Body of pancreas (tissue), 4 donors: ENCODE measurements at regions not wholly inside any gene's neighbourhood (a gene's known extent, or its start where the extent isn't known, plus 50 kb on each side); places are given as distances from the start of the nearest gene placed in this dataset.

ENCODE experiments used
- ATAC-seq: fragments of 150-250 bp; one replicate; pipeline ENCODE4 v1.9.1; 2016
- DNase-seq, 4 donors: peaks; one replicate each; pipeline ENCODE4 v3.0.0-alpha.2; 2019
- H3K27ac ChIP-seq, 4 donors: fragments of 200-600 bp; sonication (generic); 1 replicate in 3 of 4; 2 replicates in 1 of 4; pipeline versions ENCODE4 v1.5.1 to v1.6.1; 2016 to 2019; ENCODE audit warnings: mild to moderate bottlenecking in 1 of 4, mixed read lengths in 1 of 4, moderate library complexity in 1 of 4
- H3K27me3 ChIP-seq, 2 donors: fragments of 200-600 bp; sonication (generic); one replicate each; pipeline ENCODE4 v1.6.0; 2016; ENCODE audit warnings: mild to moderate bottlenecking in 1 of 2
- H3K36me3 ChIP-seq, 2 donors: fragments of 200-600 bp; sonication (generic); replicated peaks in 1 of 2; 2 replicates each; pipeline ENCODE4 v1.5.1; 2016; ENCODE audit warnings: low read depth in 2 of 2; ENCODE audit not compliant: insufficient read depth in 1 of 2
- H3K4me1 ChIP-seq: fragments of 200-600 bp; sonication (generic); one replicate; pipeline ENCODE4 v1.6.0; 2016
- H3K4me3 ChIP-seq, 2 donors: fragments of 200-600 bp; sonication (generic); 1 replicate in 1 of 2; 2 replicates in 1 of 2; pipeline ENCODE4 v1.5.1; 2016 to 2019
- H3K9me3 ChIP-seq, 3 donors: fragments of 200-600 bp; sonication (generic); 1 replicate in 2 of 3; 2 replicates in 1 of 3; pipeline ENCODE4 v1.5.1; 2016
- POLR2A ChIP-seq, 3 donors: fragments of 450-650 bp; IDR thresholded peaks; one replicate each; pipeline ENCODE4 v1.6.1; 2016; ENCODE audit warnings: antibody characterized with exemption in 3 of 3, mild to moderate bottlenecking in 2 of 3
- WGBS, 2 donors: methylation state at CpG; one replicate each; pipeline ENCODE4 v1.1.5; 2017; 5-methylcytosine and 5-hydroxymethylcytosine counted together
- intact Hi-C: fragments of 100-400 bp; cut with DNase I; formaldehyde crosslinking; loops from one replicate; pipeline ENCODE4 v1.15.1; 2023
- TF ChIP-seq, protein P1 (sequence below), 7 experiments: fragments of 450-650 bp in 4 of 7; fragments of 200-600 bp in 3 of 7; sonication (generic) in 3 of 7; IDR thresholded peaks; one replicate each; pipeline ENCODE4 v1.5.1; 2016 to 2019; ENCODE audit warnings: antibody characterized with exemption in 7 of 7

DNA sequence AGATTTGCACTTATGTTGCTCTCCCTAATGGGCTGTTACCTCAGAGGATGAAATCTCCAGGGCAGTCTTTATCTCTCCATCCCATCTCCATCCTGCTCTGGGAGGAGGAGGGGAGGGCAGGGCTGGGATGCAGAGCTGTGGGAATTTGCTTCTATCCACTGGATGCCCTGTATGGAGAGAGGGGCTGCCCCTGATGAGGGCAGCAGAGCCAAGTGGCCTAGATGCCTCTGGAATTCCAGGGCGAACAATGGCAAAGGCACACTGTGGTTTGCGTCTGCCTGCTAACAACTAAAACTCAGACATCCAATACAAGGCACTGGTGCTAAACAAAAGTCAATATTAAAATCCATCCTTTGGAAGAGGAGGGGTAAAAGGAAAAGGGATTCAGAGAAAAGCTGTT lies 165.1 kb downstream of the COG6 start:
- Histone ChIP-seq H3K27ac (no peak overlapping the region), H3K36me3 (no peaks in the 10 kb centered on the region), H3K4me1 (no peaks in the 10 kb centered on the region), H3K9me3 (no peaks in the 10 kb centered on the region), H3K27me3 (no peaks in the 10 kb centered on the region), H3K4me3 (no peak overlapping the region)
- intact Hi-C loops = no loop called here
- ATAC-seq = no peak
- no peak for TF ChIP-seq POLR2A (IDR thresholded peaks at IDR 0.05)
- TF ChIP-seq, protein P1, sequence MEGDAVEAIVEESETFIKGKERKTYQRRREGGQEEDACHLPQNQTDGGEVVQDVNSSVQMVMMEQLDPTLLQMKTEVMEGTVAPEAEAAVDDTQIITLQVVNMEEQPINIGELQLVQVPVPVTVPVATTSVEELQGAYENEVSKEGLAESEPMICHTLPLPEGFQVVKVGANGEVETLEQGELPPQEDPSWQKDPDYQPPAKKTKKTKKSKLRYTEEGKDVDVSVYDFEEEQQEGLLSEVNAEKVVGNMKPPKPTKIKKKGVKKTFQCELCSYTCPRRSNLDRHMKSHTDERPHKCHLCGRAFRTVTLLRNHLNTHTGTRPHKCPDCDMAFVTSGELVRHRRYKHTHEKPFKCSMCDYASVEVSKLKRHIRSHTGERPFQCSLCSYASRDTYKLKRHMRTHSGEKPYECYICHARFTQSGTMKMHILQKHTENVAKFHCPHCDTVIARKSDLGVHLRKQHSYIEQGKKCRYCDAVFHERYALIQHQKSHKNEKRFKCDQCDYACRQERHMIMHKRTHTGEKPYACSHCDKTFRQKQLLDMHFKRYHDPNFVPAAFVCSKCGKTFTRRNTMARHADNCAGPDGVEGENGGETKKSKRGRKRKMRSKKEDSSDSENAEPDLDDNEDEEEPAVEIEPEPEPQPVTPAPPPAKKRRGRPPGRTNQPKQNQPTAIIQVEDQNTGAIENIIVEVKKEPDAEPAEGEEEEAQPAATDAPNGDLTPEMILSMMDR (IDR thresholded peaks at IDR 0.05) = no peak
- no peak for DNase-seq
- 72 to 86% methylated on average over 2 of the region's 2 CpGs for WGBS, 2 donors

DNA sequence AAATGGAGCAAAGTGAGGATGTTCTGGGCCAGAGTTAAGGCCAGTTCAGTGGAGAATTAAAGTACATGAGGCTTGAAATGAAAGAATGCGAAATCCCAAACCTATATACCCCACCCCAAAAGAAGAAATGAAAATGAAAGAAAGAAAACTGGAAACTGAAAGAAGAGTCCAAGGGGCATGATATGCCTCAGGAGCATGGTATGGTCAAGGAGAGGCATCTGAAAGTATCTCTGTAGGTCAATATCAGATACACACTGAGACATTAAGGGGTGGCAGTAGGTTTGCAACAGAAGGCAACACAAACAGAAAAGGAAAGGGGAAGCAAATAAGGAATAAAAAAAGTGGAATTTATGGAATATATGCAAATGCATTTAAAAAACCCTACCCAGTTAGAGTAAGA lies 166.5 kb downstream of the COG6 start:
- no peak for ATAC-seq

DNA sequence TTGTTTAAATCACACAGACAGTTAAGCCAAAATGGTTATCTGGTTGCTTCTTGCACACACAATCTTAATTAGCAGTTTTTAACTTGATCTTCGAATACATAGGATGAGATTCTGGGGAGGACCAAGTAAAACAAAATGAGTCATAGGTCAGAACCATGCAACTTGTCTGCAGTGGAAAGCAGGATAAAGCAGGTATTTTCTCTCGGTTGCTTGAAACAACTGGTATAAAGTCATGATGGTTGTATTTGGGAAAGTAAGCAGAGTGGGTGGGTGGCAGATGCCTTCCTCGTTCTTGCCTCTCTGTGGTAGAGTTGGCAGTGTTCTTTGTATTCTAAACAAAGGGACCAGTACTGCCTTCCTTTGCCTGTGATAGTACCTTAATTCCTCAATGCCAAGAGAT lies 167.0 kb downstream of the COG6 start:
- Histone ChIP-seq H3K4me1 (no peaks in the 10 kb centered on the region), H3K27ac (no peak overlapping the region), H3K9me3 (no peaks in the 10 kb centered on the region), H3K4me3 (no peak overlapping the region), H3K27me3 (no peaks in the 10 kb centered on the region), H3K36me3 (no peaks in the 10 kb centered on the region)
- no peak for DNase-seq
- no peak for TF ChIP-seq POLR2A (IDR thresholded peaks at IDR 0.05)
- TF ChIP-seq, protein P1 (IDR thresholded peaks at IDR 0.05) = no peak
- intact Hi-C loops = no loop called here
- 56 to 68% methylated on average over 3 of the region's 3 CpGs for WGBS, 2 donors
- ATAC-seq = no peak

More for the DNA sequence above, 166.5 kb downstream of the COG6 start:
- H3K27me3 ChIP-seq = no peaks in the 10 kb centered on the region
- H3K27ac ChIP-seq = no peak overlapping the region
- H3K4me3 ChIP-seq = no peak overlapping the region
- no peaks in the 10 kb centered on the region for H3K36me3 ChIP-seq
- TF ChIP-seq, protein P1 (IDR thresholded peaks at IDR 0.05) = no peak
- TF ChIP-seq POLR2A (IDR thresholded peaks at IDR 0.05) = no peak
- H3K9me3 ChIP-seq = no peaks in the 10 kb centered on the region
- intact Hi-C loops = no loop called here
- H3K4me1 ChIP-seq = no peaks in the 10 kb centered on the region
- no peak for DNase-seq
- WGBS, 2 donors = 64 to 79% methylated on average over 1 of the region's 1 CpG

DNA sequence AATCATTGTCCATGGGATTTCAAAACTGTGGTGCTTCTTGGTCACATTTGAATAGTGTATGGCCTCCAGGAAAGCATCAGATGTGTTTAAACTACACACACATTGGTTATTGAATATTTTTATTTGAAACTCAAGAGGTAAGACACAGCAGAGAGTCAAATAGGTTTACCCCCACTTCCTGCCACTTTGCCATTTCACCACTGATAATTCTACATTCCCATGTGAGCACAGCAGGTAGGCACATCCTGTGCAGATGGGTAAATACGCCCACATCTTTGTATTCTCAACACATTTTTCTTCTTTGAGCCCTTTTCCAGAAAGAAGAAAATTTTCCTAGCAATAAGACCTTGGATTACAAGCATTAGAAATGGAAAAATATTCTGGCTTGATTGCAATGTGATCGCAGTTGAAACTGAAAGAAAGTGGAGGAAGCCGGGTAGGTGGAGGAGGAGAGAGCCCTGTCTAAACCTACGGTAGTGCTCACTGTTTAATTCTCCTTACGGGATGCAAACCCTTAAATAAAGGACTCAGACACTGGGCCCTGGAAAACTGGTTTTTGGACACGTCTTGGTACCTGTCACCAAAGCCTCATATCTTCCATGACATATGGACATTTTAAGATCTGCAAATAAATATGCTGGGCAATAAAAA lies 167.7 kb downstream of the COG6 start:
- no peak overlapping the region for H3K27ac ChIP-seq
- H3K9me3 ChIP-seq = no peaks in the 10 kb centered on the region
- H3K4me3 ChIP-seq = no peak overlapping the region
- H3K36me3 ChIP-seq = no peaks in the 10 kb centered on the region
- DNase-seq (no peak), ATAC-seq (no peak)
- no peaks in the 10 kb centered on the region for H3K27me3 ChIP-seq
- intact Hi-C loops = no loop called here
- WGBS, 2 donors = 74 to 76% methylated on average over 6 of the region's 6 CpGs
- TF ChIP-seq, protein P1 (IDR thresholded peaks at IDR 0.05) = no peak
- no peak for TF ChIP-seq POLR2A (IDR thresholded peaks at IDR 0.05)
- no peaks in the 10 kb centered on the region for H3K4me1 ChIP-seq

DNA sequence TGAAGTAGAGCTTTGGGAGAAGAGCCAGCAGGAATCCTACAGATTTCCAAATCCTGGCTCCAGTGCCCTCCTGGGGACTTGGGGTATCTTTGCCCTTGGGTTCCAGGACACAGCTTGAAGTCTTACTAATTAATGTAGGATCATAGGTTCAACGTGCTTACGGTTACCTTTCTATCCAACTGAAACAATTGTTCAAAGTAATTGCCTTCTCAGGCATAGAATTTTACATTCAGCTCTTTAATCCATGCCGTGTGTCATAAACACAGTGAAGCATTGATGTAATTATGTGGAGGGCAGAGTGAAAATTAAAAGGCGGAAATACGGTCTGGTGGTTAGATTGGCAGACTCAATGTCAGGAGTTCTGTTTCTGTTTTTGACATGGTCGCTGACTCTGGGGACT lies 170.4 kb downstream of the COG6 start:
- Histone ChIP-seq H3K36me3 (no peaks in the 10 kb centered on the region), H3K27me3 (no peaks in the 10 kb centered on the region), H3K27ac (no peak overlapping the region), H3K9me3 (no peaks in the 10 kb centered on the region), H3K4me3 (no peak overlapping the region), H3K4me1 (no peaks in the 10 kb centered on the region)
- intact Hi-C loops = no loop called here
- TF ChIP-seq, protein P1 (IDR thresholded peaks at IDR 0.05) = no peak
- TF ChIP-seq POLR2A (IDR thresholded peaks at IDR 0.05) = no peak
- DNase-seq (no peak), ATAC-seq (no peak)
- WGBS, 2 donors = 74 to 88% methylated on average over 6 of the region's 6 CpGs
